IPS-NIHi11 (cell line): ENCODE measurements at regions not wholly inside any gene's neighbourhood (a gene's known extent, or its start where the extent isn't known, plus 50 kb on each side); places are given as distances from the start of the nearest gene placed in this dataset.
"Not testable (repeated sequence)": the region's sequence is repeated elsewhere in the genome, so short reads cannot be mapped to it uniquely, and the experiment has no call there.

Source experiments
- DNase-seq: peaks from one replicate; pipeline ENCODE4 v3.0.0; 2012; ENCODE audit warnings: mixed read lengths, low spot score

- DNase-seq = no peak
Measured at GRCh38 chr5:108696951-108697715, 50.6 kb upstream of the FER start.

- DNase-seq = no peak
Measured at GRCh38 chr5:108696407-108696806, 51.3 kb upstream of the FER start.

- DNase-seq = no peak
Measured at GRCh38 chr5:108688485-108688884, 59.2 kb upstream of the FER start.

DNA sequence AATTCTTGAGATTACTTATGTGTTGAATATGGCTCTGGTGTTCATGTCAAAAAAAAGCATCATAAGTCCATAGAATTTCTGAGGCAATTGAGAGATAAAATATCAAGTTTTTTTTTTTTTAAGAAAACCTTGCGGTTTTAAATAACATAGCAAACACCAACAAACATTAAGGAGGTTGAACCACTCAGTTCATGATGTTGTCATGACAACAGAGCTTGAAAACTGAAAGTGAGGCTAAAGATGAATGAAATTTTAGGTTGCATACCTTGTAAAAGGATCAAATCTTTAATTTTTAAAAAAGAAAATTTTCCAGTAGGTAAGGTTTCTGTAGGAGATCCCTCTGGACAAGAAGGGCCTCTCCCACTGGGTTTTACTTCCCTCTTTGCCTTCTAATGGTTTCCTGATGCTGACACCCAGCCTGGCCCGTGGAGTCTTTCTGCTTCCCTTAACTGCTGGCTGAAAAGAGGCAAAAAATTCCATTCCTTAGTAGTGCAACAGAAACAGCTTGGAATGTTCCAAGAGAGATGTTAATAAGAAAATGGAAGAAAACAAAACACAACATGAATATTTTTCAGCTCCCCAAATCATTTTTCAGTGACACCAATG lies 60.0 kb upstream of the FER start:
- no peak for DNase-seq

- DNase-seq = peak; percentile 29
Measured at GRCh38 chr5:108686676-108687075, 61.0 kb upstream of the FER start.

DNA sequence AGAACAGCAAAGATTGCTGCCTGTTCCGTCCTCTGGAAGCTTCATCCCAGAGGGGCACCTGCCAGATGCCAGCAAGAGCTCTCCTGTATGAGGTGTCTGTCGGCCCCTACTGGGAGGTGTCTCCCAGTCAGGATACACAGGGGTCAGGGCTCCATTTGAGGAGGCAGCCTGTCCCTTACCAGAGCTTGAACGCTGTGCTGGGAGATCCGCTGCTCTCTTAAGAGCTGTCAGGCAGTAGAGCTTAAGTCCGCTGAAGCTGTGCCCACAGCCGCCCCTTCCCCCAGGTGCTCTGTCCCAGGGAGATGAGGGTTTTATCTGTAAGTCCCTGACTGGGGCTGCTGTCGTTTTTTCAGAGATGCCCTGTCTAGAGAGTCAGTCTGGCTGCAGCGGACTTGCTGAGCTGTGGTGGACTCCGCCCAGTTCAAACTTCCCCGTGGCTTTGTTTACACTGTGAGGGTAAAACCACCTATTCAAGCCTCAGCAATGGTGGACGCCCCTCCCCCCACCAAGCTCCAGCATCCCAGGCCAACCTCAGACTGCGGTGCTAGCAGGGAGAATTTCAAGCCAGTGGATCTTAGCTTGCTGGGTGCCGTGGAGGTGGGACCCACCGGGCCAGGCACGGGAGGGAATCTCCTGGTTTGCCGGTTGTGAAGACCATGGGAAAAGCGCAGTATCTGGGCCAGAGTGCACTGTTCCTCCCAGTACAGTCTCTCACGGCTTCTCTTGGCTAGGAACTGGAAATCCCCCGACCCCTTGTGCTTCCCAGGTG lies 62.1 kb upstream of the FER start:
- not testable (repeated sequence) for DNase-seq

DNA sequence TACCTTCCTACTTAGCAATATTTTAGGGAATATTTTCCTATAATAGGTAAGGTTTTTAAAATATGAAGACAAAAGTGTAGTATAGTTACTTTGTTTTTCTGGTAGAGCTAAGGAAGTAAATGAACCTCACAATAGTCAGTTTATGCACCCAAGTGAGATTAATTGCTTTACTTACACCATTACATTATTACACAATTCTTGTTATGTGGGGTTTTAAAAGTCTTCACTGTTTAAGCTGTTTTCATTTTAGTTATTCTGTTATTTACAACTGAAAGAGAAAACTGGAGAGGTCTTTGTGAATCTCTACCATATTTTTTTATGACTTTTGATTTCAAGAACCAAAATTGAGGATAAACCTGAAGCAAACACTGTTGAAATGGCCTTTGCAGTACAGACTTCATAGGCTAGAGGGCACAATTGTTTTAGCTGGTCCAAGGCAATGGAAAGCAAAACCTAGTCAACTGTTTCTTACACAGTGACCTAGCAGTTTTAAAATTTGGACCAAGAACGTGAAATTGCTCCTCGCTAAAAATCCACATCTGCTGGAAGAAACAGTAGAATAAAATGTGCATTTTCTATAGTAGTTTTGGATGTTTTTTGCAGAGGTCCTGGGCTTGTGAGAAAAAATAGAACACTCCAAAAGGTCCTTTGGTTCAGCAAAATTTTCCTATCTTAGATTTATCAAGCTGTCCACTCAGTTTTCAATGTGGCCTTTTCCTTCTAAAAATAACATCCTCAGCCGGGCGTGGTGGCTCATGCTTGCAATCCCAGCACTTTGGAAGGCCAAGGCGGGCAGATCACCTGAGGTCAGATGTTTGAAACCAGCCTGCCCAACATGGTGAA lies 66.4 kb upstream of the FER start:
- DNase-seq = peak; percentile 38

GRCh38 chr5:108678091-108678490 lies 69.6 kb upstream of the FER start:
- DNase-seq = no peak

- no peak for DNase-seq
Measured at GRCh38 chr5:108675736-108676135, 72.0 kb upstream of the FER start.

DNA sequence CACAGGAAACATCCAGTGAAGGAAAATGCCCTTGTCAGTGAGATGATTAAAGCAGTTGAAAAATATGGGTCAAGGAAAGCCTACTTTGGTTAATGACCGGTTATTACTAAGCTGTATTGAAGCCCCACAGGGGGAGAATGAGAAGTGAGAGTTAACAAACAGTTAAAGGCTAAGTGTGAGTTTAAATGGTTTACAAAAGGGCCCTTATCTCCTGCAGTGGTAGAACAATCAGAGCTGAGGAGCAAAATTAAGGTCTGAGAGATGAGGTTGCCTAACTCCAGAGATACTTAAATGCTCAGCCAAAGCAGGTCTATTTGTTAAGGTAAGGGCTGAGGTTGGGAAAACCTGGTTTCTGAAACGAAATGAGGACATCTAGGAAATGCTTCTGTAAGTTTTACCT lies 75.1 kb upstream of the FER start:
- DNase-seq = no peak

DNA sequence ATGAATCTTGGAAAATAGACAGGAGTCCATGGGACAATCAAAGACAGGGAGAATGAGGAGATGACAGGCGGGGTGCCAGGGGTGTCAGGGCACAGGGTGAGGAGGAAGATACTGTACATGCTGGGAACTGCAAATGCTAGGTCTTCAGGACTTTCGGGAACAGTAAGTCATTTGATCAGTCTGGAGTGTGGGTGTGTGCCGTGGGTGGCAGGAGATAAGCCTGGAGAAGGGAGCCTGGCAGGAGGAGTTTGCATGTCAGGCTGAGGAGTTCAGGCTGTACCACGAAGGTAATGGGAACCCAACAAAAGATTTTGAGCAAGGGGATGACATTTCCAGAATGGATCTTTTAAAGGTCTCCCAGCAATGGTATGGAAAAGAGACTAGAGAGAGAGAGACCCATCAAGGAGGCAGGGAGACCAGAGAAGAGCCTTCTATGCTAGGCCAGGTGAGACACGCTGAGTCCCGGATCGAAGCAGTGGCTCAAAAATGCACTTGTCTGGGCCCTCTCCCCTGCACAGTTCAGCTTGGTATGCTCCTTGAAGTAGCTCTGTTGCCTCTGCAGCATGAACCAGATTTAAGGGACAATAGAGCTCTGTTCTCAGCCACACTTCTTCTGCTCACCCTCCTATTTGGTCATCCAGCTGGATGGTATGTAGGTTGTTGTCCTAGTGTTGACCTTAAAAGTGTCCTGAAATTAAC lies 77.0 kb upstream of the FER start:
- DNase-seq = no peak

DNA sequence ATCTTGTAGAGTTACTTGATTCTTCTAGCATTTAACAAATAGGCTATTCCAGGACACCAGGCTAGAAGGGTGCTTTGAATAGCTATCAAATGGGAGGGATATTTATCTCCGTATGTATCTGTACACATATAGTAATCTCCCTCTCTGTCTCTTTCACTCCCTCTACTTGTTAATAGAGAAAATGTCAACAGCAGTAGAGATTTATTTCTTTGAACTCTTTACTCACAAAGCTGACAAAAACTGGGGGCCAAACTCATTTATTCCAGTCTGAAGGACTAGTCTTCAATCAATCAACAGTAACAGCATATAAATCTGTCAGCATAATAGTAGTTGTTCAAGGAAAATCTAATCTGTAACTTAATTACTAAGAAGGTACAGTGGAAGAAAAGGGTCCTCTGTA lies 78.2 kb upstream of the FER start:
- DNase-seq = no peak

DNA sequence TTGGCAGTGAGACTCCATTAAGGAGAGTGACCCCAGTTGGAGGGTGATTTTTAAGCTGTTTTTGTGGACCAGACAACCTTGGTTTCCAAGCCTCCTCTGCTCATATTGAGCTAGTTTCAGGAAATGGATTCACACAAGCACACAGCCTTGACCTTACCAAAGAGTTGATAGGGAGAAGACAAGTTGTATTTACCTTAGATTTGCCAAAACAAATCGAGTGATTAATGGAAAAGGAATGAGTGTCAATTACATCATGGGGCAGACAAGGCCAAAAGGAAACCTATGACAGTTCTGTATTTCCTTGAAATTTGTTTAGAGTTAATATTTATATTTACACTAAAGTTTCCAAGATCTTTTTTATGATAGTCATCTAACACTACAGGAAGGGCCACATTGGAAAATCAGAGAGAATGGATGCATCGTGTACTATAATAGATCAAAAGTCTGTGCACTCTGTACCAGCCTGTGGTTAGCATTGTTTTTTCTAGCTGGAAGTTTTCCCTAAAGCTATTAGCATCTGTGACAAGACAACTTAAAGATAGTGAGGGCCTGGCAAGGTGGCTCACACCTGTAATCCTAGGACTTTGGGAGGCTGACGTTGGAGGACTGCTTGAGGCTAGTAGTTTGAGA lies 86.0 kb upstream of the FER start:
- DNase-seq = no peak

- no peak for DNase-seq
Measured at GRCh38 chr5:108661024-108661423, 86.7 kb upstream of the FER start.

GRCh38 chr5:108660291-108660690 lies 87.4 kb upstream of the FER start:
- no peak for DNase-seq

DNA sequence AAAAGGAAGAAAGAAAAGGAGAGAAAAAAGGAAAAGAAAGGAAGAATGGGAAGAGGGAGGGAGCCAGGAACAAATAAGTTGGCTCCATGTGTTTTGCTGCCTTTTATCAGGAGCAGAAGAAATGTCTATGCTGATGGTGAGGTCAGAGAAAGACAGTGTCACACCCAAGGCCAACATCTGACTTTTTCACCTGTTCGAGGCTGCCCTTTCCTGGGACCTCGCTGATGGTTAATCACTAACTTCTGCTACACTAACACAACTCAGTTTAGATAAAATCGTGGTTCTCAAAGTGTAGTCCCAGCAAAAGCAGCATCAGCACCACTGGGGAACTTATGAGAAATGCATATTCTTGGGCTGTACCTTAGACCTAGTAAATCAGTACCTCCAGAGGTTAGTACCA lies 88.2 kb upstream of the FER start:
- no peak for DNase-seq

DNA sequence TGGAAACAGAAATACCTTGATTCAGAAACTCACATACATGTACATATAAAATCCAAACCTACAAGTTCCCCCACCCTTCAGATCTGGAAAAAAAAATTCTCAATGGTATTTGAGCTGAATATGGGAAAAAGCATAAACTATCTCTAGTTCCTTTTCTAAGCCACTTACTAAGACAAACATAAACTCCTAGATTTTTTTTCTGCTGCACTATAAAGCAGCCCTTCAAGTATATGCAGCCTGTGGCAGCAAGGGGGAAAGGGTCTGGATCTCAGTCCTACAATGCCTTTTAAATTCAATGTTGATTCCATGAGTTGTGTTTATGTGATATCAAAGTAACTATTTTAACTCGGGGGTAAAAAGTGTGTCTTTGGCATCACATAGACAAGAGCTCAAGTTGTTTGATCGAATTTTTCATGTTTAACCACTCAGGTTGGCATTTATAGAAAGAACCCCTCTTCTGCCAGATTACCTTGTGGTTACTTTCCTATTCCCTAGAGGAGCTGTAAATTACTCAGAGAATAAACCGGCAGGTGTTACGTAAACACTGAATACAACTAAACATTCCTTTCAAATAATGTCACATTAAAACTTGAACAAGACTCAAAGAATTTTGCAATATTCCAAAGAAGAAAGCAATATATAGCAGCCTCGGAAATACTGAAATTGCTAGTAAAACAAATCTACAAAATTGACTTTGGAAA lies 91.8 kb upstream of the FER start:
- no peak for DNase-seq

- no peak for DNase-seq
Measured at GRCh38 chr5:108654051-108654450, 93.6 kb upstream of the FER start.

GRCh38 chr5:108653201-108653600 lies 94.5 kb upstream of the FER start:
- DNase-seq = no peak

GRCh38 chr5:108650997-108651396 lies 96.7 kb upstream of the FER start:
- no peak for DNase-seq

DNA sequence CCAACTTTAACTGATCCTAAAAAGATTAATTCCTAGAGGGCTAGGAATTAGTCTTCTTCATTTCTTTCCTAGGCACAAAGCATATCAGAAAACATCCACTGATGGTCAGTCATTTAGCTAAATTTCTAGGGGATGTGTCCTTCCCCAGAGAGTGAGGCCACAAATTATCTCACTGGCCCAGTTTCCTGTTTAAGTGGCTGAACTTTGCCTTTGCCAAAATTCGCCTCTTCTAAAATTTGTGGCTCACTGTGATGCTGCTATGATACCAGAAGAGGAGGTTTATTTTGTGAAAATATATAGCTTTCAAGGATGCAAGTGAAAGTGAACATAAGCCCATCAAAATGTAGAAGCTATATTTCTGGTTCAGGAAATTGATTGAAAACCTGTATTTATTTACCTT lies 98.1 kb upstream of the FER start:
- no peak for DNase-seq
